HepG2 (cell line): ENCODE measurements at regions not wholly inside any gene's neighbourhood (a gene's known extent, or its start where the extent isn't known, plus 50 kb on each side); places are given as distances from the start of the nearest gene placed in this dataset.

ENCODE experiments used
- ATAC-seq: fragments of 200-7000 bp; cut with Tn5 transposase; 3 replicates; pipeline ENCODE4 v1.9.1; 2020; ENCODE audit warnings: mild to moderate bottlenecking, moderate library complexity
- BruUV-seq: library from RNA; stranded (reverse); fragments of 400-500 nt; replicated peaks from 2 replicates; lab custom pipeline; 2021; lab: Mats Ljungman, UMichigan
- CTCF ChIA-PET: fragments of 300-600 bp; formaldehyde crosslinking; extraction: SDS; loops from one replicate; lab custom pipeline; 2021; ENCODE audit warnings: low total read pairs, inconsistent platforms, low intra/inter-chr PET ratio; lab: Yijun Ruan, JAX
- POLR2A ChIA-PET: fragments of 350-600 bp; sonication (Branson Sonifier 250); formaldehyde crosslinking; loops from one replicate; lab custom pipeline; 2020; ENCODE audit warnings: antibody characterized with exemption, inconsistent platforms; lab: Yijun Ruan, JAX
- DNase-seq: peaks from one replicate; pipeline ENCODE4 v3.0.0-alpha.2; 2015; ENCODE audit warnings: low spot score
- FAIRE-seq: peaks from 3 replicates; lab custom pipeline; 2011; peaks lifted over from hg19 to GRCh38; lab: Jason Lieb, UNC
- H2AFZ ChIP-seq: one replicate; pipeline ENCODE4 v1.6.1; 2011; ENCODE audit warnings: low read length, inconsistent platforms
- H3K27ac ChIP-seq: fragments of 300-600 bp; 3 replicates; pipeline ENCODE4 v1.8.0; 2011; ENCODE audit warnings: mixed run types, mild to moderate bottlenecking, mixed read lengths, low read length, inconsistent platforms; ENCODE audit not compliant: insufficient read depth; ENCODE audit errors: extremely low read length
- H3K27me3 ChIP-seq, 2 experiments: fragments of 200-600 bp in 1 of 2; 2 replicates in 1 of 2; 3 replicates in 1 of 2; pipeline versions ENCODE4 v1.6.0 to v1.8.0; 2011; ENCODE audit warnings: low read length in 2 of 2, mild to moderate bottlenecking in 2 of 2, moderate library complexity in 2 of 2, inconsistent platforms in 1 of 2; ENCODE audit not compliant: insufficient read depth in 2 of 2, control insufficient read depth in 1 of 2
- H3K36me3 ChIP-seq, 2 experiments: fragments of 200-600 bp in 1 of 2; replicated peaks in 1 of 2; 2 replicates in 1 of 2; 3 replicates in 1 of 2; pipeline versions ENCODE4 v1.5.1 to v1.8.0; 2011; ENCODE audit warnings: low read length in 2 of 2, inconsistent platforms in 1 of 2; ENCODE audit not compliant: insufficient read depth in 2 of 2, control insufficient read depth in 1 of 2
- H3K4me1 ChIP-seq: 2 replicates; pipeline ENCODE4 v1.5.1; 2012; ENCODE audit warnings: low read length, inconsistent platforms; ENCODE audit not compliant: insufficient read depth
- H3K4me2 ChIP-seq: 2 replicates; pipeline ENCODE4 v1.6.0; 2011; ENCODE audit warnings: low read depth, low read length, inconsistent platforms
- H3K4me3 ChIP-seq, 3 experiments: fragments of 200-600 bp in 1 of 3; sonication (generic), shearing (Covaris generic) in 1 of 3; replicated peaks in 1 of 3; 2 replicates each; pipeline ENCODE4 v1.5.1; 2011 to 2016; ENCODE audit warnings: low read length in 3 of 3, inconsistent platforms in 2 of 3, low read depth in 2 of 3, mild to moderate bottlenecking in 2 of 3, control low read depth in 1 of 3, mixed read lengths in 1 of 3; ENCODE audit not compliant: insufficient read depth in 1 of 3
- H3K79me2 ChIP-seq: one replicate; pipeline ENCODE4 v1.6.1; 2011; ENCODE audit warnings: low read length, inconsistent platforms; ENCODE audit not compliant: insufficient read depth
- H3K9ac ChIP-seq: 2 replicates; pipeline ENCODE4 v1.6.0; 2011; ENCODE audit warnings: mild to moderate bottlenecking, low read depth, low read length, inconsistent platforms; ENCODE audit not compliant: insufficient read depth
- H3K9me3 ChIP-seq: 2 replicates; pipeline ENCODE4 v1.5.1; 2012; ENCODE audit warnings: mild to moderate bottlenecking, low read length
- H4K20me1 ChIP-seq: 2 replicates; pipeline ENCODE4 v1.6.0; 2011; ENCODE audit warnings: inconsistent platforms, mild to moderate bottlenecking, low read length, moderate library complexity; ENCODE audit not compliant: insufficient read depth
- ATF5 ChIP-seq: sonication (generic); formaldehyde crosslinking; IDR thresholded peaks from 2 replicates; pipeline ENCODE4 v1.4.0; 2020; ENCODE audit warnings: mild to moderate bottlenecking, low read depth, missing genetic modification reagents
- BATF2 ChIP-seq: sonication (generic); formaldehyde crosslinking; IDR thresholded peaks from 2 replicates; pipeline ENCODE4 v1.8.0; 2022; ENCODE audit warnings: mild to moderate bottlenecking, missing genetic modification reagents, moderate library complexity
- CBX2 ChIP-seq, 2 experiments: fragments of 200-600 bp in 1 of 2; sonication (generic); formaldehyde crosslinking in 1 of 2; IDR thresholded peaks; 2 replicates each; pipeline versions ENCODE4 v1.7.0 to v1.8.1; 2018 to 2022; ENCODE audit warnings: low read depth in 2 of 2, low read length in 1 of 2, mild to moderate bottlenecking in 1 of 2, missing genetic modification reagents in 1 of 2
- ELF3 ChIP-seq: IDR thresholded peaks from 2 replicates; pipeline ENCODE4 v1.6.1; 2016; ENCODE audit warnings: missing genetic modification reagents, missing compliant biosample characterization
- HNRNPLL ChIP-seq: fragments of 200-400 bp; formaldehyde crosslinking; IDR thresholded peaks from 2 replicates; pipeline ENCODE4 v1.6.1; 2017; ENCODE audit warnings: mild to moderate bottlenecking, low read depth, low read length; ENCODE audit not compliant: poor library complexity, severe bottlenecking
- JARID2 ChIP-seq: sonication (generic); formaldehyde crosslinking; IDR thresholded peaks from 2 replicates; pipeline ENCODE4 v1.8.1; 2023; ENCODE audit warnings: missing genetic modification reagents, inconsistent platforms; ENCODE audit not compliant: insufficient replicate concordance
- KLF6 ChIP-seq: IDR thresholded peaks from 2 replicates; pipeline ENCODE4 v1.8.0; 2016; ENCODE audit warnings: missing biosample characterization, missing genetic modification reagents
- SMC3 ChIP-seq: IDR thresholded peaks from 2 replicates; pipeline ENCODE4 v1.6.1; 2011; ENCODE audit warnings: low read length, improper control_type of control experiment
- SOX6 ChIP-seq, 2 experiments: fragments of 450-650 bp in 1 of 2; sonication (generic) in 1 of 2; formaldehyde crosslinking in 1 of 2; IDR thresholded peaks; 2 replicates each; pipeline versions ENCODE4 v1.4.0 to v1.6.1; 2017 to 2020; ENCODE audit warnings: antibody characterized with exemption in 1 of 2, mild to moderate bottlenecking in 1 of 2, missing genetic modification reagents in 1 of 2
- SP1 ChIP-seq, 2 experiments: fragments of 450-650 bp in 1 of 2; sonication (generic) in 1 of 2; formaldehyde crosslinking in 1 of 2; IDR thresholded peaks; 2 replicates each; pipeline versions ENCODE4 v1.4.0 to v1.6.1; 2016 to 2020; ENCODE audit warnings: missing genetic modification reagents in 1 of 2
- TRIM24 ChIP-seq: sonication (generic); formaldehyde crosslinking; IDR thresholded peaks from 2 replicates; pipeline ENCODE4 v1.8.0; 2022; ENCODE audit warnings: mild to moderate bottlenecking, missing genetic modification reagents
- XRCC5 ChIP-seq: fragments of 200-400 bp; formaldehyde crosslinking; optimal IDR thresholded peaks from 2 replicates; pipeline ENCODE3; 2017; ENCODE audit warnings: mild to moderate bottlenecking, low read length
- ZBTB14 ChIP-seq: sonication (generic); formaldehyde crosslinking; IDR thresholded peaks from 2 replicates; pipeline ENCODE4 v1.4.0; 2020; ENCODE audit warnings: missing genetic modification reagents
- ZNF160 ChIP-seq: sonication (generic); formaldehyde crosslinking; IDR thresholded peaks from 2 replicates; pipeline ENCODE4 v1.8.0; 2022; ENCODE audit warnings: mild to moderate bottlenecking, inconsistent platforms, missing genetic modification reagents
- ZNF331 ChIP-seq: sonication (generic); formaldehyde crosslinking; IDR thresholded peaks from 2 replicates; pipeline ENCODE4 v1.4.0; 2020; ENCODE audit warnings: missing genetic modification reagents
- ZNF614 ChIP-seq: IDR thresholded peaks from 2 replicates; pipeline ENCODE4 v1.6.1; 2018; ENCODE audit warnings: missing biosample characterization, missing genetic modification reagents, inconsistent platforms, borderline replicate concordance
- ZNF639 ChIP-seq: conservative IDR thresholded peaks from 2 replicates; pipeline ENCODE4 v1.6.1; 2018; ENCODE audit warnings: missing genetic modification reagents
- WGBS: methylation state at CpG from one replicate; pipeline ENCODE4 v1.1.6; 2017; ENCODE audit warnings: low lambda C conversion rate; 5-methylcytosine and 5-hydroxymethylcytosine counted together
- in situ Hi-C: cut with HindIII; loops from 2 replicates; pipeline ENCODE4 v1.10.0; 2017; ENCODE audit warnings: low pct_unique_long_range_greater_than_20kb; ENCODE audit not compliant: extremely low pct_ligation_motif_present
- intact Hi-C: fragments of 100-400 bp; cut with micrococcal nuclease; formaldehyde crosslinking; loops from one replicate; pipeline ENCODE4 v1.10.0; 2022; ENCODE audit not compliant: unreplicated experiment
- TF ChIP-seq, protein P1 (sequence below): IDR thresholded peaks from 2 replicates; pipeline ENCODE4 v1.6.1; 2016; ENCODE audit warnings: low read depth, control low read depth

DNA sequence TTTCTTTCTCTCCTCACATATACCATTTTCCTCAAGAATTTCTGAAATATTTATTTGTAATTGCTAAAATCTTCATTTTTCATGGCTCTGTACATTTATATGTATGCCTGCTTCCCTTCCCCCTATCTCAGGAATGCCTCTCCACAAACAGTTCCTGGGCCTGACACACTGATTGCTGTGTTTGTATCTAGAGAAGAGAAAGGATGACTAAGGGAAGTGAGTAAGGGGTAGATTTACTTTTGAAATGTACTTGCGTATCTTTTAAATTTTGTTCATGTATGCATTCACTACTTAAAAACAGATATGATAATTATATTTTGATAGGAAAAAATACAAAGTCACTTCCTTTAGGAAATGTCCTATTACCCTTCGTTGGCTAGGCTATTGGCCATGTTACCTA, 790.8 kb downstream of the PCDH18 start:
- no TSS peak for BruUV-seq
- CTCF ChIA-PET: no interaction called here
- 5% methylated on average over 2 of the region's 2 CpGs for WGBS

More for the DNA sequence above, 790.8 kb downstream of the PCDH18 start:
- Histone ChIP-seq H3K36me3 (no peaks in the 10 kb centered on the region), H3K79me2 (no peaks in the 10 kb centered on the region), H3K4me1 (no peaks in the 10 kb centered on the region), H3K4me3 (no peak overlapping the region), H3K27me3 (no peaks in the 10 kb centered on the region; a peak in 1 of 5 replicates), H4K20me1 (no peaks in the 10 kb centered on the region), H3K4me2 (no peak overlapping the region), H3K9me3 (no peaks in the 10 kb centered on the region), H2AFZ (no peak overlapping the region), H3K27ac (no peak overlapping the region), H3K9ac (no peak overlapping the region)
- intact Hi-C loops: no loop called here
- no peak for TF ChIP-seq ZNF639 (CRISPR knock-in tag)
- TF ChIP-seq ZNF160 (CRISPR knock-in tag): no peak
- TF ChIP-seq KLF6: no peak
- TF ChIP-seq HNRNPLL: no peak
- no peak for TF ChIP-seq ZBTB14 (CRISPR knock-in tag)
- TF ChIP-seq SMC3: no peak
- TF ChIP-seq ATF5: no peak
- TF ChIP-seq ZNF331 (CRISPR knock-in tag): no peak
- TF ChIP-seq XRCC5: no peak
- no peak for TF ChIP-seq JARID2 (CRISPR knock-in tag)
- no peak for TF ChIP-seq ZNF614 (CRISPR knock-in tag)
- TF ChIP-seq SOX6 (IDR thresholded peaks at IDR 0.05): no peak
- TF ChIP-seq SOX6 (CRISPR knock-in tag; IDR thresholded peaks at IDR 0.05): no peak
- TF ChIP-seq CBX2 (IDR thresholded peaks at IDR 0.05; ENCODE audit: low read depth, low read length): no peak
- no peak for TF ChIP-seq CBX2 (CRISPR knock-in tag; IDR thresholded peaks at IDR 0.05; ENCODE audit: low read depth)
- no peak for TF ChIP-seq ELF3
- no peak for TF ChIP-seq BATF2 (CRISPR knock-in tag)
- TF ChIP-seq SP1 (IDR thresholded peaks at IDR 0.05): no peak
- no peak for TF ChIP-seq SP1 (CRISPR knock-in tag; IDR thresholded peaks at IDR 0.05)
- TF ChIP-seq, protein P1, sequence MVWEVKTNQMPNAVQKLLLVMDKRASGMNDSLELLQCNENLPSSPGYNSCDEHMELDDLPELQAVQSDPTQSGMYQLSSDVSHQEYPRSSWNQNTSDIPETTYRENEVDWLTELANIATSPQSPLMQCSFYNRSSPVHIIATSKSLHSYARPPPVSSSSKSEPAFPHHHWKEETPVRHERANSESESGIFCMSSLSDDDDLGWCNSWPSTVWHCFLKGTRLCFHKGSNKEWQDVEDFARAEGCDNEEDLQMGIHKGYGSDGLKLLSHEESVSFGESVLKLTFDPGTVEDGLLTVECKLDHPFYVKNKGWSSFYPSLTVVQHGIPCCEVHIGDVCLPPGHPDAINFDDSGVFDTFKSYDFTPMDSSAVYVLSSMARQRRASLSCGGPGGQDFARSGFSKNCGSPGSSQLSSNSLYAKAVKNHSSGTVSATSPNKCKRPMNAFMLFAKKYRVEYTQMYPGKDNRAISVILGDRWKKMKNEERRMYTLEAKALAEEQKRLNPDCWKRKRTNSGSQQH: no peak
- TF ChIP-seq TRIM24 (CRISPR knock-in tag): no peak
- POLR2A ChIA-PET: no interaction called here
- in situ Hi-C loops: no loop called here
- no peak for ATAC-seq
- FAIRE-seq: no peak
- DNase-seq: no peak
